Activated B cell treated with CpG ODN at 0.5 μM for 24 hours (primary cell): ENCODE measurements at regions not wholly inside any gene's neighbourhood (a gene's known extent, or its start where the extent isn't known, plus 50 kb on each side); places are given as distances from the start of the nearest gene placed in this dataset.

Source experiments
- ATAC-seq: fragments of 200-7000 bp; cut with Tn5 transposase; one replicate; pipeline ENCODE4 v1.10.0; 2021; ENCODE audit warnings: low read depth, mild to moderate bottlenecking, moderate library complexity
- CTCF ChIA-PET: fragments of 350-600 bp; sonication (Branson Sonifier 250); formaldehyde crosslinking; loops from one replicate; lab custom pipeline; 2021; ENCODE audit warnings: antibody characterized with exemption; lab: Charles Lee
- POLR2A ChIA-PET: fragments of 350-600 bp; sonication (Branson Sonifier 250); formaldehyde crosslinking; loops from one replicate; lab custom pipeline; 2021; ENCODE audit warnings: antibody characterized with exemption; lab: Charles Lee
- DNase-seq: peaks from one replicate; pipeline ENCODE4 v3.0.0; 2022
- H3K27ac Mint-ChIP-seq: one replicate; pipeline ENCODE4 v1.8.0; 2020; ENCODE audit warnings: mixed read lengths
- H3K27me3 Mint-ChIP-seq: one replicate; pipeline ENCODE4 v1.8.0; 2021; ENCODE audit warnings: mixed read lengths
- H3K36me3 Mint-ChIP-seq: one replicate; pipeline ENCODE4 v1.8.0; 2021; ENCODE audit warnings: low read depth, mixed read lengths
- H3K4me1 Mint-ChIP-seq: one replicate; pipeline ENCODE4 v1.8.0; 2021; ENCODE audit warnings: mixed read lengths
- H3K4me3 Mint-ChIP-seq: one replicate; pipeline ENCODE4 v1.8.0; 2020; ENCODE audit warnings: mild to moderate bottlenecking, mixed read lengths
- H3K9me3 Mint-ChIP-seq: one replicate; pipeline ENCODE4 v1.8.0; 2020; ENCODE audit warnings: mixed read lengths
- CTCF ChIP-seq: fragments of 200-600 bp; IDR thresholded peaks from one replicate; pipeline ENCODE4 v1.8.0; 2022; ENCODE audit warnings: antibody characterized with exemption, mild to moderate bottlenecking
- intact Hi-C: fragments of 100-400 bp; cut with micrococcal nuclease; formaldehyde crosslinking; loops from one replicate; pipeline ENCODE4 v1.15.1; 2024

GRCh38 chr15:58235961-58236360 lies 97.8 kb downstream of the AQP9 start:
- ChIA-PET POLR2A (no interaction called here), CTCF (no interaction called here)
- H3K4me1 Mint-ChIP-seq, result no peaks in the 10 kb centered on the region
- no peaks in the 10 kb centered on the region for H3K9me3 Mint-ChIP-seq
- no peak for TF ChIP-seq CTCF
- peaks cover 3% of the 10 kb centered on the region for H3K27me3 Mint-ChIP-seq
- DNase-seq, result no peak
- no peak for ATAC-seq
- no peak overlapping the region for H3K4me3 Mint-ChIP-seq
- no peaks in the 10 kb centered on the region for H3K36me3 Mint-ChIP-seq
- intact Hi-C loops, result no loop called here
- H3K27ac Mint-ChIP-seq, result no peak overlapping the region

DNA sequence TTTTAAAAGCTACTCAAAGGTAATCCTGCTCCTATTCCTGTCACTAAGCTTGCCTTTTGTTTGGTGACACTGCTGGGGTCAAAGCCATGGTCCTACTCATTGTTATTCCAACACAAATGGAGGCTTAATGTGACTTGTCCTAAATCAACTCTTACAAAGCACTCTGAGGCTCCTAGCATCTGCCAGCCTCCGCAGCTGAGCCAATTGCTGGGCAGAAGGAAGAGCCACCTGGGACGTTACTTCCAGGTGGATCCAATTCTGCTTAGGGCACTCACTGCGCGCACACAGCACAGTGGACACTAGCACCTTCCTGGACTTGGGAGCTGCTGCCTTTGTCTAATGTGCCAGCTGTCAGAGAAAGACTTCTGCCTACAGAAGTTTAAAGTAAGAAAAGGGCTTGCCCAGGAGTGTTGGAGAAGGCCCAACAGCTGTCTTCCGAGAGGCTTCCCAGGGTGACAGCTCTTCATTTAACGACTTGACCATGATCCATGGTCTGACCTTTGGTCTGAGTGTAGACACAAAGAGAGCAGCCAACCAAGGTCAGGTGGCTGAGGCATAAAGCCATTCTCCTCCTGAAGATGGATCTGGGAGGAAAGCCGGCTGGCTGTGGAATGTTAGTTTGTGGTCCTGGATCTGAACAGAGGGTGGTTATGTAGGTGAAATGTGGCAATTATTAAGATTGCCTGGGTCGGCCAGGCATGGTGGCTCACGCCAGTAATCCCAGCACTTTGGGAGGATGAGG lies 102.2 kb downstream of the AQP9 start:
- no peak for TF ChIP-seq CTCF
- H3K9me3 Mint-ChIP-seq, result no peaks in the 10 kb centered on the region
- CTCF ChIA-PET, result no interaction called here
- H3K27me3 Mint-ChIP-seq, result no peaks in the 10 kb centered on the region
- no peak overlapping the region for H3K27ac Mint-ChIP-seq
- intact Hi-C loops, result no loop called here
- DNase-seq, result no peak
- ATAC-seq, result no peak
- H3K4me3 Mint-ChIP-seq, result no peak overlapping the region
- no peaks in the 10 kb centered on the region for H3K4me1 Mint-ChIP-seq
- H3K36me3 Mint-ChIP-seq, result no peaks in the 10 kb centered on the region
- POLR2A ChIA-PET, result no interaction called here

GRCh38 chr15:58241872-58242271 lies 103.7 kb downstream of the AQP9 start:
- no peaks in the 10 kb centered on the region for H3K4me1 Mint-ChIP-seq
- H3K9me3 Mint-ChIP-seq, result no peaks in the 10 kb centered on the region
- DNase-seq (no peak), ATAC-seq (no peak)
- ChIA-PET CTCF (no interaction called here), POLR2A (no interaction called here)
- H3K36me3 Mint-ChIP-seq, result no peaks in the 10 kb centered on the region
- intact Hi-C loops, result no loop called here
- H3K4me3 Mint-ChIP-seq, result no peak overlapping the region
- TF ChIP-seq CTCF, result no peak
- no peak overlapping the region for H3K27ac Mint-ChIP-seq
- no peaks in the 10 kb centered on the region for H3K27me3 Mint-ChIP-seq

DNA sequence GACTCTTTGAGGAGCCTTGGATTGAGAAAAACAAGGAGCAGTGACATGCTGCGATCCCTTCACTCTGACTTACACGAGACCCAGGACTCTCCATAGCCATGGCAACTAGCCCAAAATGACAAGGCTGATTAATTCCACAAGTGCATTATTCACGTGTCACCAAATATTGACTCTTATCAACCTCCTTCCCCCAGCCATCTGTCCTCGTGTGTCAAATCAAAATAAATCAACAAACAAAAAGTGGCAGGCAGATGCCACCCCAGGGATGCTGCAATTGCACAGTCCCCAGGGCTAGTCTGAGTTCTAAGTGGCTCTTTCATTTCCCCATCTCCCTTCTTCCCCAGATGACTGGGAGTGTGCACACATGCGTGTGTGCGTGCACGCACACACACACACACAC lies 104.9 kb downstream of the AQP9 start:
- no peaks in the 10 kb centered on the region for H3K9me3 Mint-ChIP-seq
- no peaks in the 10 kb centered on the region for H3K4me1 Mint-ChIP-seq
- no peak for TF ChIP-seq CTCF
- H3K4me3 Mint-ChIP-seq, result no peak overlapping the region
- no peaks in the 10 kb centered on the region for H3K27me3 Mint-ChIP-seq
- H3K27ac Mint-ChIP-seq, result no peak overlapping the region
- H3K36me3 Mint-ChIP-seq, result no peaks in the 10 kb centered on the region
- no peak for ATAC-seq
- intact Hi-C loops, result no loop called here
- CTCF ChIA-PET, result no interaction called here
- DNase-seq, result no peak
- POLR2A ChIA-PET, result no interaction called here

GRCh38 chr15:58244536-58244935 lies 106.4 kb downstream of the AQP9 start:
- TF ChIP-seq CTCF, result no peak
- no peak overlapping the region for H3K4me3 Mint-ChIP-seq
- H3K27me3 Mint-ChIP-seq, result peaks cover 2% of the 10 kb centered on the region
- no peaks in the 10 kb centered on the region for H3K4me1 Mint-ChIP-seq
- no peak for ATAC-seq
- intact Hi-C loops, result no loop called here
- no peak overlapping the region for H3K27ac Mint-ChIP-seq
- DNase-seq, result no peak
- no peaks in the 10 kb centered on the region for H3K36me3 Mint-ChIP-seq
- ChIA-PET CTCF (no interaction called here), POLR2A (no interaction called here)
- H3K9me3 Mint-ChIP-seq, result no peaks in the 10 kb centered on the region
